Cardiac muscle cell (in vitro differentiated cells and primary cell): ENCODE measurements at regions not wholly inside any gene's neighbourhood (a gene's known extent, or its start where the extent isn't known, plus 50 kb on each side); places are given as distances from the start of the nearest gene placed in this dataset.

ENCODE experiments used
- DNase-seq, 2 donors: peaks; one replicate each; pipeline versions ENCODE4 v3.0.0 to v3.0.0-alpha.2; 2010 to 2017; ENCODE audit warnings: low read depth in 1 of 2, low spot score in 1 of 2
- H3K27ac ChIP-seq: fragments of 200-600 bp; sonication (generic); 2 replicates; pipeline ENCODE4 v1.5.1; 2016
- H3K27me3 ChIP-seq: fragments of 200-600 bp; sonication (generic); 2 replicates; pipeline ENCODE4 v1.6.0; 2016; ENCODE audit warnings: control low read depth
- H3K36me3 ChIP-seq: fragments of 200-600 bp; sonication (generic); 2 replicates; pipeline ENCODE4 v1.5.1; 2016; ENCODE audit warnings: control low read depth
- H3K4me1 ChIP-seq: fragments of 200-600 bp; sonication (generic); 2 replicates; pipeline ENCODE4 v1.8.1; 2017; ENCODE audit warnings: low read depth, mild to moderate bottlenecking, mixed run types
- H3K4me3 ChIP-seq: fragments of 200-600 bp; sonication (generic); 2 replicates; pipeline ENCODE4 v1.5.1; 2016; ENCODE audit warnings: mild to moderate bottlenecking
- H3K9me3 ChIP-seq: fragments of 200-600 bp; sonication (generic); 2 replicates; pipeline ENCODE4 v1.5.1; 2017; ENCODE audit warnings: low read depth, mild to moderate bottlenecking, control low read depth
- TF ChIP-seq, protein P1 (sequence below): IDR thresholded peaks from 2 replicates; pipeline ENCODE4 v1.5.1; 2012; ENCODE audit warnings: low read depth, mild to moderate bottlenecking, low read length

DNA sequence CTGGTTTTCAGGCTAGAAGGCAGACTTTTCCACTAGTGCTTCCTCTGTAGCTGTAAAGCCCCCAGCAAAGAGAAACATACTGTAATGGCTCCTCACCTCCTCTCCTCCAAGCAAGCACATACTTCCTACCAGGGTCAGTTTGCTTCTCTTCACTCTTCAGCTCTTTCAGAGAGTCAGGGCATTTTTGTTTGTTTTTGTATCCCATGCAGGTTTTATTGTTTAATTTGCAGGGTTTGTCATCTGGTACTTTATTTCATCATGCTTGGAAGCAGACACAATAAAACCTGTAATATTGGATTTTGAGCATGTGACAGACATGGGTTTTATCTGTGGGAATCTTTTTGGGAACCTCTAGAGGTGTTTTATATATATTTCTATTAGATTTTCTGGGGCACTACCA lies 753.3 kb upstream of the ROBO1 start:
- no peak for DNase-seq
- no peaks in the 10 kb centered on the region for H3K9me3 ChIP-seq
- H3K27me3 ChIP-seq, result no peaks in the 10 kb centered on the region
- H3K27ac ChIP-seq, result no peak overlapping the region
- no peaks in the 10 kb centered on the region for H3K4me1 ChIP-seq
- H3K36me3 ChIP-seq, result no peaks in the 10 kb centered on the region
- no peak overlapping the region for H3K4me3 ChIP-seq
- TF ChIP-seq, protein P1, sequence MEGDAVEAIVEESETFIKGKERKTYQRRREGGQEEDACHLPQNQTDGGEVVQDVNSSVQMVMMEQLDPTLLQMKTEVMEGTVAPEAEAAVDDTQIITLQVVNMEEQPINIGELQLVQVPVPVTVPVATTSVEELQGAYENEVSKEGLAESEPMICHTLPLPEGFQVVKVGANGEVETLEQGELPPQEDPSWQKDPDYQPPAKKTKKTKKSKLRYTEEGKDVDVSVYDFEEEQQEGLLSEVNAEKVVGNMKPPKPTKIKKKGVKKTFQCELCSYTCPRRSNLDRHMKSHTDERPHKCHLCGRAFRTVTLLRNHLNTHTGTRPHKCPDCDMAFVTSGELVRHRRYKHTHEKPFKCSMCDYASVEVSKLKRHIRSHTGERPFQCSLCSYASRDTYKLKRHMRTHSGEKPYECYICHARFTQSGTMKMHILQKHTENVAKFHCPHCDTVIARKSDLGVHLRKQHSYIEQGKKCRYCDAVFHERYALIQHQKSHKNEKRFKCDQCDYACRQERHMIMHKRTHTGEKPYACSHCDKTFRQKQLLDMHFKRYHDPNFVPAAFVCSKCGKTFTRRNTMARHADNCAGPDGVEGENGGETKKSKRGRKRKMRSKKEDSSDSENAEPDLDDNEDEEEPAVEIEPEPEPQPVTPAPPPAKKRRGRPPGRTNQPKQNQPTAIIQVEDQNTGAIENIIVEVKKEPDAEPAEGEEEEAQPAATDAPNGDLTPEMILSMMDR, result no peak

DNA sequence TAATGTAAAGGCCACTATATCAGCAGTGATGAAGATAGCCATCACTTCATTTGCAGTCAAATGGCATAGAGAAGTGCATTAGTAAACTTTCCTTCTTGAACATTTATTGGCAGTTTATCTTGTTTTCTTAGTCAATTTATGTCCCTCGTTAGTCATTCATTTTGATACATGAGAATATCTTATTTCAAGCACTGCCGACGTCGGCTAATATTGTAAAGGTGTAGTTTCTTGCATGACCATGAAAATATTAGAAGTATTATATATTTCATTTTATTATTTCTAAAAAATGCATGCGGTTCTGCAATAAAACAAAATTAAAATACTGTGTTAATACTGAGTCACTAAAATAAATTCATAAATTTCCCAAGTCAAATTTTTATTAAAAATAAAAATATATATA lies 751.6 kb upstream of the ROBO1 start:
- H3K4me1 ChIP-seq, result no peaks in the 10 kb centered on the region
- TF ChIP-seq, protein P1, result no peak

DNA sequence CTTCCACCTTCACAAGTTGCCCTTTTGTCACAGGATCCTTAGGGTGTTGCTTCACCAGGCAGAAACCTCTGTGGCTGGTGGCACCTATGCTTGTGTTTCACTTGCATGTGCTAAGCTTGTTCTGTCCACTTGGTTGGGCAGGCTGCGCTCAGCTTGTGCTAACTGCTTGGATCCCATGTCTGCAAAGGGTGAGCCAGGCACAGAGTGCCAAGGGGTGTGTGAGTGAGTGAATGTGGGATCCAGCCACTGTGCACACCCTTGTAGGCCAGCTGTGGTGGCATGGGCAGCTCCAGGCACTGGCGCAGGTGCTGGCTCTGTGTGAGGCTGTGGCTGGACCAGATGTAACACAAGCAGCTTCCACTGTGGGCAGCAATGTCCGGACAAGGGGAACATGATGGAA lies 728.7 kb upstream of the ROBO1 start:
- Histone ChIP-seq H3K36me3 (no peaks in the 10 kb centered on the region), H3K27me3 (no peaks in the 10 kb centered on the region), H3K4me3 (no peak overlapping the region), H3K4me1 (peaks cover 3% of the 10 kb centered on the region), H3K27ac (no peak overlapping the region), H3K9me3 (no peaks in the 10 kb centered on the region)
- TF ChIP-seq, protein P1, result no peak
- no peak for DNase-seq

More for the DNA sequence above, 751.6 kb upstream of the ROBO1 start:
- Histone ChIP-seq H3K27ac (no peak overlapping the region), H3K4me3 (no peak overlapping the region), H3K9me3 (no peaks in the 10 kb centered on the region), H3K36me3 (no peaks in the 10 kb centered on the region), H3K27me3 (no peaks in the 10 kb centered on the region)
- no peak for DNase-seq

DNA sequence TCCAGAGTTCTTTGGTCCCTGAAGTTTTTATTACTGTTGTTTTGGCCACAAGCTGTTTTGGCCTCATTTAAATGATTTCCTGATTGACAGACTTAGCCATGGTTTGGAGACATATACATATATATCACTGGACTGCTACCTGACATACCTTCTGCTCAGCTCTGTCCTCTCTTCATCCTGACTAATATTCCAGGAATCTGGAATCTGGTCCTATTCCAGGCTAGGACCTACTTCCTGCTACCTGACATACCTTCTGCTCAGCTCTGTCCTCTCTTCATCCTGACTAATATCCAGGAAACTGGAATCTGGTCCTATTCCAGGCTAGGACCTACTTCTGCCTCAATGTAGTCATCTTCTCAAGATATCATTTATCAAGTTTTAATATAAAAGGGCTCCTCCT lies 724.4 kb upstream of the ROBO1 start:
- Histone ChIP-seq H3K27me3 (no peaks in the 10 kb centered on the region), H3K9me3 (no peaks in the 10 kb centered on the region), H3K27ac (no peak overlapping the region), H3K36me3 (no peaks in the 10 kb centered on the region), H3K4me1 (peaks cover 3% of the 10 kb centered on the region), H3K4me3 (no peak overlapping the region)
- DNase-seq, result no peak
- TF ChIP-seq, protein P1, result no peak

DNA sequence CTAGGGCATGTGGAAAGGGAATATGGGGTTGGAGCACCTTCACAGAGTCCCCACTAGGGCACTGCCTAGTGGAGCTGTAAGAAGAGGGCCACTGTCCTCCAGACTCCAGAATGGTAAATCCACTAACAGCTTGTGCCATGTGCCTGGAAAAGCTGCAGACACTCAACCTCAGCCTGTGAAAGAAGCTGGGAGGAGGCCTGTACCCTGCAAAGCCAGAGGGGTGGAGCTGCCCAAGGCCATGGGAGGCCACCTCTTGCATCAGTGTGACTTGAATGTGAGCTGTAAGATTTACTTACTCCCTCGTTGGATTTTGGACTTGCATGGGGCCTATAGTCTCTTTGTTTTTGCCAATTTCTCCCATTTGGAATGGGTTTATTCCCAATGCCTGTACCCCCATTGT lies 705.2 kb upstream of the ROBO1 start:
- TF ChIP-seq, protein P1, result no peak
- no peaks in the 10 kb centered on the region for H3K4me1 ChIP-seq
- H3K9me3 ChIP-seq, result no peaks in the 10 kb centered on the region
- H3K27me3 ChIP-seq, result no peaks in the 10 kb centered on the region
- DNase-seq, result no peak
- H3K4me3 ChIP-seq, result no peak overlapping the region
- no peak overlapping the region for H3K27ac ChIP-seq
- no peaks in the 10 kb centered on the region for H3K36me3 ChIP-seq

DNA sequence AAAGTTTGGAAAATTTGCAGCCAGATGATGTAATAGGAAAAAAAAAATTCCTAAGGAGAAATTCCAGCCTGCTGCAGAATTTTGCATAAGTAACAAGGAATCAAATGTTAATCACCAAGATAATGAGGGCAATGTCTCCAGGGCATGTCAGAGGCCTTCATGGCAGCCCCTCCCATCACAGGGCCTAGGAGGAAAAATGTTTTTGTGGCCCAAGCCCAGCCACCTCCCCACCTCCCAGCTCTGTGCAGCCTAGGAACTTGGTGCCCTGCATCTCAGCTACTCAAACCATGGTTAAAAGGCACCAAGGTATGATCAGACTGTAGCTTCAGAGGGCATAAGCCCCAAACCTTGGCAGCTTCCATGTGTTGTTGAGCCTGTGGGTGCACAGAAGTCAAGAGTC lies 704.7 kb upstream of the ROBO1 start:
- H3K9me3 ChIP-seq, result no peaks in the 10 kb centered on the region
- no peak overlapping the region for H3K4me3 ChIP-seq
- H3K27me3 ChIP-seq, result no peaks in the 10 kb centered on the region
- H3K4me1 ChIP-seq, result no peaks in the 10 kb centered on the region
- TF ChIP-seq, protein P1, result no peak
- DNase-seq, result no peak
- H3K27ac ChIP-seq, result no peak overlapping the region
- H3K36me3 ChIP-seq, result no peaks in the 10 kb centered on the region
